Head of caudate nucleus (tissue), 42 donors: ENCODE measurements at regions not wholly inside any gene's neighbourhood (a gene's known extent, or its start where the extent isn't known, plus 50 kb on each side); places are given as distances from the start of the nearest gene placed in this dataset.
"Not testable (repeated sequence)": the region's sequence is repeated elsewhere in the genome, so short reads cannot be mapped to it uniquely, and the experiment has no call there.

Experiments
- DNase-seq, 42 donors: peaks; one replicate each; pipeline versions ENCODE4 v3.0.0 to v3.0.0-alpha.2; 2020 to 2021; ENCODE audit warnings: mixed read lengths in 7 of 42
- intact Hi-C: fragments of 100-400 bp; cut with DNase I; formaldehyde crosslinking; loops from one replicate; pipeline ENCODE4 v1.15.0; 2022

GRCh38 chr18:71370095-71370494 lies 1081.2 kb downstream of the SOCS6 start:
- intact Hi-C loops = no loop called here
- no peak for DNase-seq

GRCh38 chr18:71362140-71362539 lies 1073.3 kb downstream of the SOCS6 start:
- intact Hi-C loops = no loop called here
- DNase-seq = no peak

- DNase-seq, intact Hi-C loops: not testable (repeated sequence)
Observed at GRCh38 chr18:71355599-71355998, 1066.8 kb downstream of the SOCS6 start.

- no peak for DNase-seq
- intact Hi-C loops = no loop called here
Observed at GRCh38 chr18:71352618-71353017, 1063.8 kb downstream of the SOCS6 start.

GRCh38 chr18:71336576-71337210 lies 1047.8 kb downstream of the SOCS6 start:
- no peak for DNase-seq
- intact Hi-C loops = no loop called here

- no peak for DNase-seq
- intact Hi-C loops = no loop called here
Observed at GRCh38 chr18:71329563-71329962, 1040.7 kb downstream of the SOCS6 start.

GRCh38 chr18:71329114-71329513 lies 1040.3 kb downstream of the SOCS6 start:
- DNase-seq = no peak
- intact Hi-C loops = no loop called here

- intact Hi-C loops = no loop called here
Observed at GRCh38 chr18:71327850-71328249, 1039.0 kb downstream of the SOCS6 start.

GRCh38 chr18:71327441-71327840 lies 1038.6 kb downstream of the SOCS6 start:
- DNase-seq = no peak
- intact Hi-C loops = no loop called here

More at GRCh38 chr18:71327850-71328249, 1039.0 kb downstream of the SOCS6 start:
- DNase-seq = no peak

GRCh38 chr18:71326826-71327225 lies 1038.0 kb downstream of the SOCS6 start:
- DNase-seq = no peak
- intact Hi-C loops = no loop called here

GRCh38 chr18:71324356-71324755 lies 1035.5 kb downstream of the SOCS6 start:
- DNase-seq = no peak
- intact Hi-C loops = no loop called here

- intact Hi-C loops = no loop called here
Observed at GRCh38 chr18:71322201-71322600, 1033.4 kb downstream of the SOCS6 start.

GRCh38 chr18:71321319-71321718 lies 1032.5 kb downstream of the SOCS6 start:
- intact Hi-C loops = no loop called here
- no peak for DNase-seq

More at GRCh38 chr18:71322201-71322600, 1033.4 kb downstream of the SOCS6 start:
- no peak for DNase-seq

GRCh38 chr18:71304856-71305255 lies 1016.0 kb downstream of the SOCS6 start:
- intact Hi-C loops = no loop called here
- DNase-seq = no peak

GRCh38 chr18:71303743-71304142 lies 1014.9 kb downstream of the SOCS6 start:
- DNase-seq, intact Hi-C loops: not testable (repeated sequence)

- intact Hi-C loops = no loop called here
- DNase-seq = no peak
Observed at GRCh38 chr18:71301596-71301995, 1012.8 kb downstream of the SOCS6 start.

GRCh38 chr18:71294201-71294600 lies 1005.4 kb downstream of the SOCS6 start:
- DNase-seq, intact Hi-C loops: not testable (repeated sequence)

GRCh38 chr18:71293322-71293721 lies 1004.5 kb downstream of the SOCS6 start:
- intact Hi-C loops = no loop called here
- DNase-seq = no peak

- intact Hi-C loops = no loop called here
- DNase-seq = no peak
Observed at GRCh38 chr18:71287268-71287667, 998.4 kb downstream of the SOCS6 start.

- intact Hi-C loops = no loop called here
- peak in 19 of 42 donors; percentile 3 to 67 (median 21) for DNase-seq
Observed at GRCh38 chr18:71252351-71252865, 963.6 kb downstream of the SOCS6 start.

GRCh38 chr18:71250191-71250590 lies 961.3 kb downstream of the SOCS6 start:
- no peak for DNase-seq
- intact Hi-C loops = no loop called here
